Body of pancreas (tissue), 4 donors: ENCODE measurements at regions not wholly inside any gene's neighbourhood (a gene's known extent, or its start where the extent isn't known, plus 50 kb on each side); places are given as distances from the start of the nearest gene placed in this dataset.

Experiments
- ATAC-seq: fragments of 150-250 bp; one replicate; pipeline ENCODE4 v1.9.1; 2016
- DNase-seq, 4 donors: peaks; one replicate each; pipeline ENCODE4 v3.0.0-alpha.2; 2019
- H3K27ac ChIP-seq, 4 donors: fragments of 200-600 bp; sonication (generic); 1 replicate in 3 of 4; 2 replicates in 1 of 4; pipeline versions ENCODE4 v1.5.1 to v1.6.1; 2016 to 2019; ENCODE audit warnings: mild to moderate bottlenecking in 1 of 4, mixed read lengths in 1 of 4, moderate library complexity in 1 of 4
- H3K27me3 ChIP-seq, 2 donors: fragments of 200-600 bp; sonication (generic); one replicate each; pipeline ENCODE4 v1.6.0; 2016; ENCODE audit warnings: mild to moderate bottlenecking in 1 of 2
- H3K36me3 ChIP-seq, 2 donors: fragments of 200-600 bp; sonication (generic); replicated peaks in 1 of 2; 2 replicates each; pipeline ENCODE4 v1.5.1; 2016; ENCODE audit warnings: low read depth in 2 of 2; ENCODE audit not compliant: insufficient read depth in 1 of 2
- H3K4me1 ChIP-seq: fragments of 200-600 bp; sonication (generic); one replicate; pipeline ENCODE4 v1.6.0; 2016
- H3K4me3 ChIP-seq, 2 donors: fragments of 200-600 bp; sonication (generic); 1 replicate in 1 of 2; 2 replicates in 1 of 2; pipeline ENCODE4 v1.5.1; 2016 to 2019
- H3K9me3 ChIP-seq, 3 donors: fragments of 200-600 bp; sonication (generic); 1 replicate in 2 of 3; 2 replicates in 1 of 3; pipeline ENCODE4 v1.5.1; 2016
- CTCF ChIP-seq, 7 experiments: fragments of 450-650 bp in 4 of 7; fragments of 200-600 bp in 3 of 7; sonication (generic) in 3 of 7; IDR thresholded peaks; one replicate each; pipeline ENCODE4 v1.5.1; 2016 to 2019; ENCODE audit warnings: antibody characterized with exemption in 7 of 7
- POLR2A ChIP-seq, 3 donors: fragments of 450-650 bp; IDR thresholded peaks; one replicate each; pipeline ENCODE4 v1.6.1; 2016; ENCODE audit warnings: antibody characterized with exemption in 3 of 3, mild to moderate bottlenecking in 2 of 3
- WGBS, 2 donors: methylation state at CpG; one replicate each; pipeline ENCODE4 v1.1.5; 2017; 5-methylcytosine and 5-hydroxymethylcytosine counted together
- intact Hi-C: fragments of 100-400 bp; cut with DNase I; formaldehyde crosslinking; loops from one replicate; pipeline ENCODE4 v1.15.1; 2023

GRCh38 chr1:217078959-217079358 is 355.7 kb upstream of the ESRRG start:
- TF ChIP-seq CTCF (IDR thresholded peaks at IDR 0.05), result no peak
- no peak for TF ChIP-seq POLR2A (IDR thresholded peaks at IDR 0.05)
- Histone ChIP-seq H3K9me3 (no peaks in the 10 kb centered on the region), H3K27ac (peak overlapping the region in 3 of 4 donors; percentile 47 to 79 (median 67)), H3K27me3 (no peaks in the 10 kb centered on the region), H3K36me3 (no peaks in the 10 kb centered on the region), H3K4me1 (peaks cover 32% of the 10 kb centered on the region), H3K4me3 (no peak overlapping the region)
- intact Hi-C loops, result no loop called here
- 18 to 19% methylated on average over 1 of the region's 1 CpG for WGBS, 2 donors
- ATAC-seq, result no peak
- no peak for DNase-seq

- H3K4me3 ChIP-seq, result no peak overlapping the region
- 8 to 13% methylated on average over 5 of the region's 5 CpGs for WGBS, 2 donors
- intact Hi-C loops, result no loop called here
- peaks cover 32% of the 10 kb centered on the region for H3K4me1 ChIP-seq
- no peak for TF ChIP-seq CTCF (IDR thresholded peaks at IDR 0.05)
- peak in 1 of 3 donors; percentile 24 for TF ChIP-seq POLR2A (IDR thresholded peaks at IDR 0.05)
- DNase-seq (peak in 3 of 4 donors; percentile 45 to 59 (median 54)), ATAC-seq (peak; percentile 68)
- H3K27me3 ChIP-seq, result no peaks in the 10 kb centered on the region
- peak overlapping the region; percentile 36 to 79 (median 57) for H3K27ac ChIP-seq
- no peaks in the 10 kb centered on the region for H3K36me3 ChIP-seq
- H3K9me3 ChIP-seq, result no peaks in the 10 kb centered on the region
Measured at GRCh38 chr1:217078078-217078690, 355.0 kb upstream of the ESRRG start.

- 30 to 31% methylated on average over 3 of the region's 3 CpGs for WGBS, 2 donors
- H3K9me3 ChIP-seq, result no peaks in the 10 kb centered on the region
- H3K4me3 ChIP-seq, result no peak overlapping the region
- H3K4me1 ChIP-seq, result peaks cover 32% of the 10 kb centered on the region
- DNase-seq, result no peak
- H3K36me3 ChIP-seq, result no peaks in the 10 kb centered on the region
- no peak for TF ChIP-seq POLR2A (IDR thresholded peaks at IDR 0.05)
- no peak for TF ChIP-seq CTCF (IDR thresholded peaks at IDR 0.05)
- H3K27ac ChIP-seq, result peak overlapping the region; percentile 39 to 79 (median 57)
- intact Hi-C loops, result no loop called here
- ATAC-seq, result no peak
- H3K27me3 ChIP-seq, result no peaks in the 10 kb centered on the region
Measured at GRCh38 chr1:217077426-217077825, 354.2 kb upstream of the ESRRG start.

GRCh38 chr1:217076902-217077301 is 353.7 kb upstream of the ESRRG start:
- peak overlapping the region; percentile 6 to 18 for H3K4me3 ChIP-seq
- H3K27me3 ChIP-seq, result no peaks in the 10 kb centered on the region
- peak overlapping the region; percentile 39 to 79 (median 57) for H3K27ac ChIP-seq
- DNase-seq (peak in 2 of 4 donors; percentile 23 to 36), ATAC-seq (peak; percentile 35)
- TF ChIP-seq CTCF (IDR thresholded peaks at IDR 0.05), result no peak
- peak in 1 of 3 donors; percentile 43 for TF ChIP-seq POLR2A (IDR thresholded peaks at IDR 0.05)
- no peaks in the 10 kb centered on the region for H3K36me3 ChIP-seq
- 1 to 11% methylated on average over 2 of the region's 2 CpGs for whole genome bisulfite sequencing, 2 donors
- H3K9me3 ChIP-seq, result no peaks in the 10 kb centered on the region
- intact Hi-C loops, result no loop called here
- peaks cover 32% of the 10 kb centered on the region for H3K4me1 ChIP-seq

- H3K27me3 ChIP-seq, result no peaks in the 10 kb centered on the region
- no peak overlapping the region for H3K4me3 ChIP-seq
- no peak overlapping the region for H3K27ac ChIP-seq
- no peak for DNase-seq
- no peaks in the 10 kb centered on the region for H3K36me3 ChIP-seq
- H3K4me1 ChIP-seq, result peaks cover 19% of the 10 kb centered on the region
- intact Hi-C loops, result no loop called here
- H3K9me3 ChIP-seq, result no peaks in the 10 kb centered on the region
- no peak for ATAC-seq
- TF ChIP-seq CTCF (IDR thresholded peaks at IDR 0.05), result no peak
- no peak for TF ChIP-seq POLR2A (IDR thresholded peaks at IDR 0.05)
- WGBS, 2 donors, result 53 to 65% methylated on average over 1 of the region's 1 CpG
Measured at GRCh38 chr1:217072926-217073325, 349.7 kb upstream of the ESRRG start.
